ENCODE measurements at regions not wholly inside any gene's neighbourhood (a gene's known extent, or its start where the extent isn't known, plus 50 kb on each side); places are given as distances from the start of the nearest gene placed in this dataset.

- TF ChIP-seq EZH2 (IDR thresholded peaks at IDR 0.05; ENCODE audit: insufficient read depth, poor library complexity, severe bottlenecking) (no peak), EZH2phosphoT487 (IDR thresholded peaks at IDR 0.05; ENCODE audit: insufficient read depth, low read depth) (no peak)
Measured at GRCh38 chr4:34943741-34944386, 1300.5 kb downstream of the ARAP2 start.
